VCaP (cell line): ENCODE measurements at regions not wholly inside any gene's neighbourhood (a gene's known extent, or its start where the extent isn't known, plus 50 kb on each side); places are given as distances from the start of the nearest gene placed in this dataset.
"Not testable (repeated sequence)": the region's sequence is repeated elsewhere in the genome, so short reads cannot be mapped to it uniquely, and the experiment has no call there.

Source experiments
- H3K27ac ChIP-seq: fragments of 450-650 bp; 2 replicates; pipeline ENCODE4 v1.5.1; 2017
- CTCF ChIP-seq: fragments of 450-650 bp; conservative IDR thresholded peaks from 2 replicates; pipeline ENCODE4 v1.5.1; 2017; ENCODE audit warnings: mild to moderate bottlenecking, moderate library complexity

GRCh38 chr6:84588697-84589080 lies 175.7 kb downstream of the TBX18 start:
- no peak for TF ChIP-seq CTCF
- H3K27ac ChIP-seq: no peak overlapping the region

- not testable (repeated sequence) for H3K27ac ChIP-seq
Observed at GRCh38 chr6:84587994-84588696, 176.3 kb downstream of the TBX18 start.

GRCh38 chr6:84587202-84587940 lies 177.0 kb downstream of the TBX18 start:
- H3K27ac ChIP-seq: not testable (repeated sequence)

- TF ChIP-seq CTCF: no peak
- no peak overlapping the region for H3K27ac ChIP-seq
Observed at GRCh38 chr6:84583784-84584183, 180.6 kb downstream of the TBX18 start.

GRCh38 chr6:84582997-84583396 lies 181.4 kb downstream of the TBX18 start:
- no peak for TF ChIP-seq CTCF

GRCh38 chr6:84581494-84582259 lies 182.7 kb downstream of the TBX18 start:
- no peak for TF ChIP-seq CTCF
- no peak overlapping the region for H3K27ac ChIP-seq

More at GRCh38 chr6:84582997-84583396, 181.4 kb downstream of the TBX18 start:
- no peak overlapping the region for H3K27ac ChIP-seq

GRCh38 chr6:84579404-84579803 lies 185.0 kb downstream of the TBX18 start:
- no peak for TF ChIP-seq CTCF
- no peak overlapping the region for H3K27ac ChIP-seq

- no peak for TF ChIP-seq CTCF
- no peak overlapping the region for H3K27ac ChIP-seq
Observed at GRCh38 chr6:84576029-84576428, 188.4 kb downstream of the TBX18 start.
